IgD-negative memory B cell (primary cell): ENCODE measurements at regions not wholly inside any gene's neighbourhood (a gene's known extent, or its start where the extent isn't known, plus 50 kb on each side); places are given as distances from the start of the nearest gene placed in this dataset.

Experiments
- H3K27ac Mint-ChIP-seq, 3 donors: one replicate each; pipeline ENCODE4 v1.8.0; 2020 to 2022; ENCODE audit warnings: mild to moderate bottlenecking in 3 of 3, mixed read lengths in 3 of 3, moderate library complexity in 1 of 3
- H3K27me3 Mint-ChIP-seq: one replicate; pipeline ENCODE4 v1.8.0; 2021; ENCODE audit warnings: mixed read lengths
- H3K36me3 Mint-ChIP-seq: one replicate; pipeline ENCODE4 v1.8.0; 2020; ENCODE audit warnings: mild to moderate bottlenecking, mixed read lengths
- H3K4me1 Mint-ChIP-seq, 3 donors: one replicate each; pipeline ENCODE4 v1.8.0; 2020 to 2022; ENCODE audit warnings: mixed read lengths in 3 of 3, mild to moderate bottlenecking in 1 of 3
- H3K4me3 Mint-ChIP-seq, 4 donors: one replicate each; pipeline ENCODE4 v1.8.0; 2020 to 2022; ENCODE audit warnings: mild to moderate bottlenecking in 4 of 4, mixed read lengths in 4 of 4, moderate library complexity in 3 of 4
- H3K9me3 Mint-ChIP-seq, 3 donors: one replicate each; pipeline ENCODE4 v1.8.0; 2020 to 2021; ENCODE audit warnings: mixed read lengths in 3 of 3, mild to moderate bottlenecking in 1 of 3

GRCh38 chr10:123583639-123584418 is 82.3 kb upstream of the GPR26 start:
- Mint-ChIP-seq H3K27me3 (peaks cover 34% of the 10 kb centered on the region), H3K4me1 (no peaks in the 10 kb centered on the region), H3K4me3 (no peak overlapping the region), H3K27ac (no peak overlapping the region), H3K36me3 (no peaks in the 10 kb centered on the region), H3K9me3 (no peaks in the 10 kb centered on the region)

- H3K4me1 Mint-ChIP-seq: no peaks in the 10 kb centered on the region
- H3K36me3 Mint-ChIP-seq: no peaks in the 10 kb centered on the region
- no peak overlapping the region for H3K27ac Mint-ChIP-seq
- H3K9me3 Mint-ChIP-seq: no peaks in the 10 kb centered on the region
- H3K4me3 Mint-ChIP-seq: no peak overlapping the region
- peaks cover 34% of the 10 kb centered on the region for H3K27me3 Mint-ChIP-seq
Observed at GRCh38 chr10:123584419-123584775, 81.8 kb upstream of the GPR26 start.

- H3K27me3 Mint-ChIP-seq: peaks cover 30% of the 10 kb centered on the region
- H3K4me3 Mint-ChIP-seq: no peak overlapping the region
- no peak overlapping the region for H3K27ac Mint-ChIP-seq
- H3K36me3 Mint-ChIP-seq: no peaks in the 10 kb centered on the region
- H3K9me3 Mint-ChIP-seq: no peaks in the 10 kb centered on the region
- no peaks in the 10 kb centered on the region for H3K4me1 Mint-ChIP-seq
Observed at GRCh38 chr10:123585477-123586445, 80.4 kb upstream of the GPR26 start.

GRCh38 chr10:123587110-123587509 is 79.0 kb upstream of the GPR26 start:
- Mint-ChIP-seq H3K4me3 (no peak overlapping the region), H3K9me3 (no peaks in the 10 kb centered on the region), H3K27ac (peak overlapping the region in 1 of 3 donors; percentile 45), H3K27me3 (peaks cover 27% of the 10 kb centered on the region), H3K36me3 (no peaks in the 10 kb centered on the region), H3K4me1 (no peaks in the 10 kb centered on the region)

GRCh38 chr10:123588386-123588914 is 77.7 kb upstream of the GPR26 start:
- Mint-ChIP-seq H3K36me3 (no peaks in the 10 kb centered on the region), H3K9me3 (no peaks in the 10 kb centered on the region), H3K27ac (no peak overlapping the region), H3K4me1 (no peaks in the 10 kb centered on the region), H3K4me3 (no peak overlapping the region), H3K27me3 (peaks cover 16% of the 10 kb centered on the region)

GRCh38 chr10:123595661-123596060 is 70.5 kb upstream of the GPR26 start:
- peaks cover 4% of the 10 kb centered on the region for H3K27me3 Mint-ChIP-seq
- no peaks in the 10 kb centered on the region for H3K4me1 Mint-ChIP-seq
- no peak overlapping the region for H3K4me3 Mint-ChIP-seq
- H3K27ac Mint-ChIP-seq: no peak overlapping the region
- H3K9me3 Mint-ChIP-seq: peaks cover 0 to 8% (median 0%) of the 10 kb centered on the region in 3 donors
- no peaks in the 10 kb centered on the region for H3K36me3 Mint-ChIP-seq

GRCh38 chr10:123597676-123598075 is 68.5 kb upstream of the GPR26 start:
- Mint-ChIP-seq H3K9me3 (peaks cover 0 to 14% (median 7%) of the 10 kb centered on the region in 3 donors), H3K36me3 (no peaks in the 10 kb centered on the region), H3K27ac (no peak overlapping the region), H3K4me1 (no peaks in the 10 kb centered on the region), H3K4me3 (no peak overlapping the region), H3K27me3 (peaks cover 5% of the 10 kb centered on the region)

GRCh38 chr10:123599366-123599849 is 66.7 kb upstream of the GPR26 start:
- H3K36me3 Mint-ChIP-seq: no peaks in the 10 kb centered on the region
- H3K4me3 Mint-ChIP-seq: no peak overlapping the region
- H3K4me1 Mint-ChIP-seq: no peaks in the 10 kb centered on the region
- peaks cover 0 to 11% (median 7%) of the 10 kb centered on the region in 3 donors for H3K9me3 Mint-ChIP-seq
- peaks cover 18% of the 10 kb centered on the region for H3K27me3 Mint-ChIP-seq
- H3K27ac Mint-ChIP-seq: no peak overlapping the region

- Mint-ChIP-seq H3K4me3 (no peak overlapping the region), H3K9me3 (peaks cover 0 to 11% (median 7%) of the 10 kb centered on the region in 3 donors), H3K36me3 (no peaks in the 10 kb centered on the region), H3K4me1 (no peaks in the 10 kb centered on the region), H3K27me3 (peaks cover 19% of the 10 kb centered on the region), H3K27ac (no peak overlapping the region)
Observed at GRCh38 chr10:123600177-123600576, 66.0 kb upstream of the GPR26 start.

- H3K4me1 Mint-ChIP-seq: no peaks in the 10 kb centered on the region
- no peaks in the 10 kb centered on the region for H3K36me3 Mint-ChIP-seq
- H3K9me3 Mint-ChIP-seq: peaks cover 0 to 11% (median 10%) of the 10 kb centered on the region in 3 donors
- H3K4me3 Mint-ChIP-seq: no peak overlapping the region
- peaks cover 23% of the 10 kb centered on the region for H3K27me3 Mint-ChIP-seq
- H3K27ac Mint-ChIP-seq: no peak overlapping the region
Observed at GRCh38 chr10:123603130-123603529, 63.0 kb upstream of the GPR26 start.

GRCh38 chr10:123604506-123604905 is 61.6 kb upstream of the GPR26 start:
- Mint-ChIP-seq H3K27ac (no peak overlapping the region), H3K4me3 (no peak overlapping the region), H3K27me3 (peaks cover 23% of the 10 kb centered on the region), H3K9me3 (peaks cover 0 to 11% (median 10%) of the 10 kb centered on the region in 3 donors), H3K4me1 (no peaks in the 10 kb centered on the region), H3K36me3 (no peaks in the 10 kb centered on the region)

- Mint-ChIP-seq H3K27me3 (peaks cover 21% of the 10 kb centered on the region), H3K27ac (no peak overlapping the region), H3K4me1 (no peaks in the 10 kb centered on the region), H3K36me3 (no peaks in the 10 kb centered on the region), H3K9me3 (peaks cover 0 to 10% (median 6%) of the 10 kb centered on the region in 3 donors), H3K4me3 (no peak overlapping the region)
Observed at GRCh38 chr10:123606006-123606405, 60.1 kb upstream of the GPR26 start.

- H3K4me1 Mint-ChIP-seq: no peaks in the 10 kb centered on the region
- H3K4me3 Mint-ChIP-seq: no peak overlapping the region
- no peak overlapping the region for H3K27ac Mint-ChIP-seq
- no peaks in the 10 kb centered on the region for H3K36me3 Mint-ChIP-seq
- H3K27me3 Mint-ChIP-seq: peaks cover 20% of the 10 kb centered on the region
- peaks cover 0 to 3% (median 0%) of the 10 kb centered on the region in 3 donors for H3K9me3 Mint-ChIP-seq
Observed at GRCh38 chr10:123606955-123607354, 59.2 kb upstream of the GPR26 start.

GRCh38 chr10:123607386-123607785 is 58.8 kb upstream of the GPR26 start:
- Mint-ChIP-seq H3K4me1 (no peaks in the 10 kb centered on the region), H3K4me3 (no peak overlapping the region), H3K27ac (no peak overlapping the region), H3K9me3 (peaks cover 0 to 3% (median 0%) of the 10 kb centered on the region in 3 donors), H3K27me3 (peaks cover 20% of the 10 kb centered on the region), H3K36me3 (no peaks in the 10 kb centered on the region)

- Mint-ChIP-seq H3K27ac (no peak overlapping the region), H3K9me3 (peaks cover 0 to 3% (median 0%) of the 10 kb centered on the region in 3 donors), H3K27me3 (peaks cover 16% of the 10 kb centered on the region), H3K4me1 (no peaks in the 10 kb centered on the region), H3K36me3 (no peaks in the 10 kb centered on the region), H3K4me3 (no peak overlapping the region)
Observed at GRCh38 chr10:123608047-123608446, 58.1 kb upstream of the GPR26 start.
